Kasumi-1 (cell line): ENCODE measurements at regions not wholly inside any gene's neighbourhood (a gene's known extent, or its start where the extent isn't known, plus 50 kb on each side); places are given as distances from the start of the nearest gene placed in this dataset.

Experiments used
- DNase-seq, 2 experiments: peaks; one replicate each; lab custom pipeline; 2025; lab: John Stamatoyannopoulos, UW

DNA sequence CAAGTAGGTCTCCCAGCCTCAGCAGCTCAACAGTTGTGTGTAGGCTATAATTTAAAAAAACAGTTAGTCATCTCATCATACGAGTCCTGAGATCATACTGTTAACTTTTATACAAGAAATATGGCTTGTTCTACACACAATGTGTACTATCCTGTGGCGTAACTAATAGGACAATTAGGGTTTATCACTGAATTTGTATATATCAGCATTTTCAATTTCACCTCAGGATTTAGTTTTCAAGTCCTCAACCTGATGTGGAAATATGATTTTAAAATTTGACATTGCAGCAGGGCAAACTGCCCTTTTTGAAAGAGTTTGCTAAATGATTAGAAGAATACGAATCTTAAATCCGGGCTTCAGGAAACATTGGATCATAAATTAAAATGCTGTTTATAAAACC is 237.2 kb upstream of the CTBP2 start:
- no peak for DNase-seq

DNA sequence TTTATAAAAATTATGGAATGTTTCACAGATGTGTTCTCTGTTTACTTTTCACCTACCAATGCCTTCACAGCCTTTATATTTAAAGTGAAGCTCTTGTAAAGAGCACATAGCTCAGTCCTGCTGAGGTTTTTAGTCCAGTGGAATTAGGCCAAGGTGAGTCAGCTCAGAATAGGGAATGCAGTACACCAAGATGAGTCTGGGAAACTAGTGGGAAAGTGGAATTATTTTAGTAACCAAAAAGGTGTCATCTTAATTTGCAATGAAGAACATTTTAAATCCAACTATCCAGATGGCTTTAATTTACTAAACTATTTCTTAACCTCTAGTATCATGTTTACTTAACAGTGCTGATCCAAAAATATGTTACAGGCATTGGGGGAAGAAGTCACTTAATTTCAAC is 236.3 kb upstream of the CTBP2 start:
- DNase-seq: no peak

DNA sequence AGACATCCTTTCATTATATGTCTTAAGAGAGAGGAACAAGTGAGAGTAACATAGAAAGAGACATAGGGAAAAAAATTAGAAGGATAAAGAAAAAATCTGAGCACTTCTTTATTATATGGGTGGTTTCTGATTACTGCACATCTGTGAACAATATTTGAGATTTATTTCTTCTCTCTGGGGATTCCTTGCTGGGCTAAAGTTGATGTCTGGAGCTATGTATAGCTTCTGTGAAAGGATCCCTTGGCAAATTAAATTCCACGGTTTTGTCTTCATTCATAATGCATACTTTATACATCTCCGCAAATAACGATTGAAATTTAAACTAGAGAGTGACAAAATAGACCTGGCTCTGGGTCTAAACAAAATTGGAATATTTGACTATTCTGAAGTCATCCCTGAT is 232.2 kb upstream of the CTBP2 start:
- no peak for DNase-seq

DNA sequence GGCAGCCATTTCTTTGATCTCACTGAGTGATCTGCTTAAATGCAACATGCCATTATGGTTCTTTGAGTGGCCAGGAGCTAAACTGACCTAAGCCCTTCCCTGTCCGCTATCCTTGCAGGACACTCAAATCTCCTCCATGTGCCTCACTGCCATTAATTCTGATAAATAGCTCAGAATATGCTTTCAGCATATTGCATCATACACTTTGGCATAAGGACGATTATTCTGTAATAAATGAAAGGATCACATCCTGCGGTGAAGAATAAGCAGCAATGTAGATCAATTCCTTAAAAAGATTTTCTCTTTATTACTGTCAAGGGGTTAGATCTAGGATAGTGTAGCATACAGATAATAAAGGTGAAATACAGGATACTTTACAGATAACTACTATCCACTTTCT is 231.8 kb upstream of the CTBP2 start:
- DNase-seq: no peak

DNA sequence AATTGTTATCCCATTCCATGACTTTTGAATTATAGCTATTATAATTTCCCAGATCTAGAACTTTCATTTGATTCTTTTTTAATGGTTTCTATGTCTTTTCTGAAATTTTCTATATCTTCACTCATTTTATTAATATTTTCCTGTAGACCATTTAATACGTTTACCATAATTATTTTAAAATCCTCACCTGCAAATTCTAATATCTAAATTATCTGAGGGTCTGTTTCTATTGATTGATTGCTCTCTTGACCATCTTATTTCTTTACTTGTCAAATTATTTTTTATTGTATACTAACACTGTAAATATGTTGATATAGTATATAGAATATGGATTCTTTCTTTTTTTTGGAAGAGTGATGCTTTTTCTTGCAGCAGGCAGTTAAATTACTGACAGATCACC is 229.3 kb upstream of the CTBP2 start:
- DNase-seq: no peak

DNA sequence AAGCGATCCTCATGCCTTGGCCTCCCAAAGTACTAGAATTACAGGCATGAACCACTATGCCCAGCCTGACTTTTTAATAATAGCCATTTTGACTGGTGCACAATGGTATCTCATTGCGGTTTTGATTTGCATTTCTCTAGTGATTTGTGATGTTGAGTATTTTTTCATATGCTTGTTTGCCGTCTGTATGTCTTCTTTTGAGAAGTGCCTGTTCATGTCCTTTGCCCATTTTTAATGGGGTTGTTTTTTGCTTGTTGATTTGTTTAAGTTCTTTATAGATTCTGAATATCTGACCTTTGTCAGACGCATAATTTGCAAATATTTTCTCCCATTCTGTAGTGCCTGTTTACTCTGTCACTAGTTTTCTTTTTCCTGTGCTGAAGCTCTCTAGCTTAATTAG is 219.2 kb upstream of the CTBP2 start:
- DNase-seq: no peak

DNA sequence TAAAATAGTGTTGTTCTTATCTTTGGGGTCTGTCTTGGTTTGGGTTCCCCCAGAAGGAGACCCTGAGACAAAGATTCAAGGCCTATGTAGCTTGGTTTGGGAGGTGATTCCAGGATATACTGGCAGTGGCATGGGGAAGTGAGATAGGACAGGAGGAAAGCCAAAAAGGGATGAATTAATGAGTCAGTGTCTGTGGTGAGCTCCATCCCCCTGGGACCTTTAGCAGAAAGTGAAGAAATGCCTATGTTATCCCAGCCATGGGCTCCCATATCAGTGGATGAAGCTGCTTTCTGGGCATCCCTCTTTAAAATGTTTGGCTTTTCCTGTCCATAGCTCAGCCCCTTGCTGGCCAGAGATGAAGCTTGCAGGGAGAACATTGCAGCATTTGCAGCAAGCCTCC is 217.0 kb upstream of the CTBP2 start:
- no peak for DNase-seq

DNA sequence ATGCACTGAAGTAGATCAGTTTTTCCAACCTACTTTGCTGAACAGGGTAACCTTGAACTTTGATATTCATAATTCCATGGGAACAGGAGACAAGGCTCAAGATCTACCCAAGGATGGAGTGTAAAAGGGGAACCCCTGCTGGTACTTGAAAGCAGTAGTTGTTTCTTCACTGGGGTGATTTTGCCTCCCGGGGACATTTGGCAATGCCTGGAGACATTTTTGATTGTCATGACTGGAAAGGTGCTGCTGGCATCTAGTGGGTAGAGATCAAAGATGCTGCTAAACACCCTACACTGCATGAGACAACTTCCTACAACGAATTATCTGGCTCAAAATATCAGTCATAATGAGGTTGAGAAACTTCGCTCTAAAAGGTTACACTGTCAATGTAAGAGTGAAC is 214.8 kb upstream of the CTBP2 start:
- DNase-seq: no peak

DNA sequence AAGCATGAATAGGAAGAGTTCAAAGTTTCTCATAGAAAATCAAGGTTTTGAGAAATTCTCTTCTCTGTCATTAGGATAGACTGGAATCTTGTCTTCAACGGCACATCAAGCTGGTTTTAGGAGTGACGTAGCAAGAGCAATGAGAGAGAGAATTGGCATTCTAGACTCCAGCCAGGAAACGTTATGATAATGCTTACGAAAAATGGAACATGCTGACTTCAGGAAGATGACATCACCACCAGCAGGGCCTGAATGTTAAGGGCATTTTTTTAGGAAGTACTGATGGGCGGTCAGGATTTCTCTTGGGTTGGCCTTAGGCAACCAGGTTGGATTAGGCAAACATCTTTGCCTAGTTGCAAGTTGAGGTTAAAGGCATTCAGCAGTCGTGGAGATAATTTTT is 213.2 kb upstream of the CTBP2 start:
- no peak for DNase-seq

DNA sequence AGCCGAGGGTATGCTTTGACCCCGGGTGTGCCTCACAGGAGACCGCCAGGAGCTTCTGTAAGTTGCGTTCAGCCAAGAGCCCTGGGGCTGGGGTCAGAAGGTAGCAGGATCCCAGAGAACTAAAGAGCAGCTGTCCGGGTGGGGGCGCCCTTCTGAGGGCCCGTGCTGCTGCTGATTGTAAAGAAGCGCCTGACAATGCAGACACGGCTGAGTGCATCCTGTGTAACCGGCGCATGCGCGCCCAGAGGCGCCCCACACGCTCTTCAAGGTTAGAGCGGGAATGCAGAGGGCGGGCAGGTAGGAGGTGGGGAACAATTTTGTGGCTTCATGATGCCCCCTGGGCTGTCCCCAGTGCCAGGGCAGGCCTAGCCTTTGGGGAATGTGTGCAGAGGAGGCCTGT is 210.2 kb upstream of the CTBP2 start:
- DNase-seq: no peak

DNA sequence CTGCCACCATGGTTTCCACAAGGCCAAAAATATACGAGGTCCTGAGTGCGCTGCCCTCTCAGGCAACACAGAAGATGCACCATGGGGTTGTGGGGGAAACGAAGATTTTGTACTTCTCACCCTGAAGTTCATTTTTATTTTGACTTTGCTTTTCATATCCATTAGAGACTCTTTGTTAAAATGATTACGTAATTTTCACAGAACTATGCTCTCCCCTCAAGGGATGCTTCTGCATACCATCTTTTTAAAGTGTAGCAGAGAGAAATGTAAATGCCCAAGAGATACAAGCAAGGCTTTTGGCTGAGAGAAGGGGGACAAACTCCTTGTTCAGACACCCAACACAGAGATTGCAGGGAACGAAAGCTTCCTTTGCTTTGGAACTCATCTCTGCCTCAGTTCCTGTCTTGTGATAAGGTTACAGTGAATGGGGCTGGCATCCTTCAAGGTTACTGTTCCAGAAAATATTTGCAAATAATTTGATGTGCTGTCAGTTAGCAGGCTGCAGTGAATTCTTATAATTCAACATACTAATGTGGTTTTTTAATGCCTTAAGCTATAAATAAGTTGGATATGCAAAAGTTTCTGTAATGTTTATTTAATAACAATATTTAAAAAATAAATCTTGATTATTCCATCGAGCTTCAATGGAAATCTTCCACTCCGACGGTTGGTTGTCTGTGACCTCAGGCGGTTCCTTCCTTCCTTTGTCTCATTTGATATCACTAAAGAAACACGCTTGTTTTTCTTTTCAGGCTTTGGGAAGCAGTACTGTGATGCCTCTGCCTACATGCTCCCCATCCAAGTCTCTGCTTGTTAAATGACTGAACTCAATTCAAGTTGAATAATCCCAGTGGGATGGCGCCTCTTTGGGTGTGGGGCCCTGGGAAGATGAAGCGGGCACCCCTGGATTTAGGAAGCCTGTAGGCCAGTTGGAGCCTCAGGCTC is 209.3 kb upstream of the CTBP2 start:
- no peak for DNase-seq

DNA sequence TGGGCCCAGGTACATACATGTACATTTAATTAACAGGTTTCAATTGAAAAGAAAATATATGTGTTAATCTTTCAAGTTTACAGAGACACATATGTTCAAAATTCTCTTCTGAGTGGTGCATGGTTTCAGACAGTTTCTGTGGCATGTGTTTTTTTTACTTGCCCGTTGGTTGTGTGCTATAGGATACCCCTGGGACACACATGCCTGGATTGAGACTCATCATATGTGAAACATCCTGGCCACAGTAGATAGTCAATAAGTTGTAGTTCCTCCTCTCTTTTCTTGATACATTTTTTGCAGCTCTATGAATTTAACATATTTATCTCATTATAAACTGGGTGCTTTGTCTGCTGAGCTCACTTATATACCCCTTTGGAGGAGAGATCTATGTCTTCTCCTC is 207.8 kb upstream of the CTBP2 start:
- no peak for DNase-seq

DNA sequence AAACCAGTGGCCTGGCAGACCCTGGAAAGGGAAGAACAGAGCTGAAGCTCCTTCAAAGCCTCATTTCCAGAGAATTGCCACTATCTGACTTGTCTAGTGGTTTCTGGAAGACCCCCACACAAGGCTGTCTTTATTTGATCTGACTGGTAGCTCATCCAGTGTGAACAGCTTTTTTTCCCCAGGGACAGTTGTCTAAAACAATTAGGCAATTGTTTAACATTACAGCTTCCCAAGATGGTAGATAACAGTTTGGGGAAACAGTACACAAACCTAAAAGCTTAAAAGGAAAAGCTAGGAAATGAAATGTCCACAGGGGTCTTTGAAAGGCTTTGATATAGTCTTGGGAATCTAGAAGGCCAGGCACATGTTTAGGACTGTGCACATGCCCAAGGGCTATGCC is 203.4 kb upstream of the CTBP2 start:
- DNase-seq: no peak

DNA sequence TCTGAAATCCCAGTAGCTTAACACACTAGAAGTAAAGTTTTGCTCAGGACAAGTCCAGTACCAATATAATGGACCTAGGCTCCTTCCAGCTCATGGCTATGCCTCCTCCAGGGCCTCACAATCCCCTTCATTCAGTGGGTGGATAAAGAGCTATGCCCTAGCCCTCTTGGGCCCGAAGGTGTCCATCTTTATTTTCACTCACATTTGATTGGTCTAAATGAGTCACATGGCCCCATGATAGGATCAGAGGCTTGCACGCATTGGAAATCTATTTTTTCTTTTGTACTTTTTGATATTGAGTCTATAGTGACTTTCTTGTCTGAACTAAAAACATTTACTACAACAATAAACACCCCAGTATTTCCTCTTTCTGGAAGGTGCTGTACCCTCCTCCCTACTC is 202.6 kb upstream of the CTBP2 start:
- DNase-seq: no peak

DNA sequence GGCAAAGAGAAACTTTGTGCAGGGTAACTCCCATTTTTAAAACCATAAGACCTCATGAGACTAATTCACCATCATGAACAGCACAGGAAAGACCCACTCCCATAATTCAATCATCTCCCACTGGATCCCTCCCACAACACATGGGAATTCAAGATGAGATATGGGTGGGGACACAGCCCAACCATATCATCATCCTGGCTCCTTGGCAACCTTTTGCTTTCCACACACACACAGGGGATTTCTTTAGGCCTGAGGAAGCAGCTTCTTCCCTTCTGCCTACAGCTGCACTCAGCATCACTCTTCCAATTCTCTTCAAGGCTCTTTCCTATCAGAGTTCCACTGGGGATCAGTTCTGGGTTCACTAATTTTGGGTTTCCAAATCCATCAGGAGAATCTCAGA is 199.0 kb upstream of the CTBP2 start:
- no peak for DNase-seq

DNA sequence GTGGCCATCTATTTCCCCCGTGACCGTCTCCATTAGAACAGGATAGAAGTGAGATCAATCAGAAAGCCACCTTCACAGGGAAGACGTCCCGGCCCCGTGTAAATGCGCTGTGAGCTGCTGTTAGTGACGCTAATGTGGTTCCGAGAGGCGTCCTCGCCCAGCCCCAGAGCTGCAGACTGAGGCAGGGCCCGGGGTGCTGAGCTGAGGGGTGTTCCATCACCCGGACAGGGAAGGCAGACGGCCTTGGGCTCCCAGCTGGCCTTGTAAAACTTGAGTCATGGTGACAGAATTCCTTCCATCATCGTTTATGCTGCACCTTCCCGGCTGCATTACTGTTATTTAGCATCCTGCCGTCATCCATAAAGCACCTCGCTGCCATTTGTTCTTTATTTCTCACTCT is 195.3 kb upstream of the CTBP2 start:
- DNase-seq: no peak

DNA sequence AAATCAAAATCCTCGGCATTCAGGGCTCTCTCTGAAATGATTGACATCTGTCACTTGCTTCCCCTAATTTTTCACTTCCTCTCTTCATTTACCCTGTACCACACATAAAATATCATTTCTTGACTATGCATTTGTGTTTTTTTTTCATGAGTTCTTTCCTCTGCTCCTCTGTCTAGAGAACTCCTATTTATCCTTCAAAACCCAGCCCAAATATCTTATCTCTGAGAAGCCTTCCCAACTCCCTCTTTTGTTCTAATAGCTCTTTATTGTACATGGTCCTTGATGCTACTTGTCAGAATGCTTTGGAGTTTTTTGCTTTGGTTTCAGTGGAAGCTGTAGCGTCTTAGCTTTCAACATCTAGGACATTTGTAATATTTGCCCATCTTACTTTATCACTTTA is 190.2 kb upstream of the CTBP2 start:
- no peak for DNase-seq

DNA sequence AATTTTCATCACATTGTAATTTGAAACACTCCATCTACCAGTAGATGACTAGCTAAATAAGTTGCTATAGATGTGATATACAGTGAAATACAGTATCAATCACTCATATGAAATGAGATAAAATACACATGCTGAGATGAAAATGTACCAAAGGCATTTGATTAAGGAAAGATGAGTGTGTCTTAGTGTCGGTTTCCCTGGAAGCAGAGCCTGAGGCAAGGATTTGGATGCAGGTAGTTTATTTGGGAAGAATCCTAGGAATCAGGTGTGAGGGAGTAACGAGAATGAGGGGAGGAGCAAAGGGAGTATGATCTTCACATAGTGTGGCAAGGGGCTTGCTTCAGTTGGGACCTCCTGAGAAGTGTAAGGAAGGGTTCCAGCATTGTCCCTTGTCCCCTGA is 188.2 kb upstream of the CTBP2 start:
- DNase-seq: no peak

DNA sequence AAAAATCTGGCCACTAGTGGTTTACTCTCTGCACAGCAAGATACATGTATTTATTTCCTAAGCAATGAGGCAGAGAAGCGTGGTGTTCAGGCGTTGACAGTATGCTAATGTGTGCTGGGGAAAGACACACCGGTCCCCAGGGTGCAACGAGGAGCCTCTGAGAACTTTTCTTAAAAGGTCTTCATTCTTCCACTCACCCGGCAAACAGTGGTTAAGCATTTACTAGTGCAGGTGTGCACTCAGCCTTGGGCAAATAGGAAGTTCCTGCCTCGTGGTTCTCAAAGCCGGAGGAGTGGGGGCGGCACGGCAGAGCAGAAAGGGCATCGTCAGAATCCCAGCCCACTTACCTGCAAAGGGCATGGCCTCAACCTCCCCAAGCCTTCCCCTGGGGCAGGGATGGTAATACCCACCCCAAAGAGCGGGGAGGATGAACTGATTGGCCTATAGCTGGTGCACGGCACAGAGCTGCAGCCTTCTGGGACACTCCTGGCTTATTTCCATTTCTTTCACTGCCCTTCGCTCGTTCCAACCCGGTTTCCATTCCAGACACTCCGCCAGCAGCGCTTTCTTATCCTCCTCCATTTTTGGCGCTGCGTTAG is 184.3 kb upstream of the CTBP2 start:
- DNase-seq: no peak

DNA sequence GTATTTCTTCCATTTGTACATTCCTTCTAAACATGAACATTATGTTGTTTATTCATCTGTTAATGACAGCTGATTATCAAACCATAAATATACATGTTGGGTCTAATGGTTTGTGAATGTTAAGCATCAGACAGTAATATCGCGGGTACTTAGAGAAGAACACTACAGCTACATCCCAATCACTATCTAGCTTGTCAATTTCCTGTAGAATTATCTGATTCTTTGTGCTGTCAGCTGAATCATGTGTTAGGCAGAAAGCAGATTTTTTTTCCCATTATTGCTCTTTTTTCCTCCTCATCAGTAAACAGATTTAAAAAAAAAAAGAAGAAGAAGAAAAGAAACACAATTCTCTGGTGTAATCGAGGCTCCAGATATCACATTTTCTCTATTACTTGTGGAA is 183.6 kb upstream of the CTBP2 start:
- DNase-seq: no peak

DNA sequence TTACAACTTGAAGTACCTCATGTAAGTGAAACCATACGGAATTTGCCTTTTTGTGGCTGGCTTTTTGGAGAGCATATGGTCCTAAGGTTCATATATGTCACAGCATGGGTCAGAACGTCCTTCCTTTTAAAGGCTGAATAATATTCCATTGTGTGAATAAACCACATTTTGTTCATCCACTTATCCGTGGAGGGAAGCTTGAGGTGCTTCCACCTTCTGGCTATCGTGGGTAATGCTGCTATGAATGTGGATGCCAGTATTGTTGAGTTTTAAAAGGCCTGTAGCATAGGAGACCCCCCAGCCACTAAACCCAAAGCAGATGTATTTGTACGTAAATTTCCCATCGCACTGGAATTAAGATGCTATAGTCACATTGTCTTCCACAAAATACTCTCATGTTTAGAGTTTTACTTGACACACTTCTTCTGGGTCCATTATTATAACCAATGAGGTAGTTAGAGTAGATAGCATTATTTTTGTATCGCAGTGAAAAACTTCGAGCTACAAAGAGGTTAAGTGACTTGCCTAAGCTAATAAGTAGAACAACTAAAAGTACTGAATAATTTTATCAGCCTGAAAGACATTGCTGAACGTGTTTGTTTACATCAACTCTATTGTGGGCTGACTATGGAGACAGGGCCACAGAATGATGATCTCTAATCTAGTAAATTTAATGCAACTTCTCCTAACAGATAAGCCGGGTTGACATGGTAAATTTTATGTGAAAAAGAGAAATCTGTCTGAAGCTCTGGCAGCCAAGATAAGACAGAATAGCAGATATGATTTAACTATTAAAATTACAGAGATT is 183.0 kb upstream of the CTBP2 start:
- DNase-seq: peak; percentile 32 to 51

DNA sequence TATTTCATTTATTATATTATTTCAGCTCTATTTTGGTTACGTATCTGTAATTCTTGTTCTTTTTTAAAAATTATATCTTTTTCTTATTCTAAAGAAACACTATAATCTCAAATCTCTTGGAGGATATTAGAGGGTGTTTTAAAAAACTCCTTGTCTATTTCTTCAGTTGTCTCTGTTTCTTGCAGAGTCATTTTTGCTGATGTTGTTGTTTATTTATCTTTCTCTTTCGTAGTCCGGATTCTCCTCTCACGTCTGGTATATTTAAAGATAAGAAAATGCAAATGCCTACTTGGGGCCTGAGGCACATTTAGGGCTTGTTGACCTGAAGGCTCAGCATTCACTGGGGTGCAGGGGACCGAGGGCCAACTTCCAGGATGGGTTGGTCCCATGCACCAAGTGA is 181.2 kb upstream of the CTBP2 start:
- no peak for DNase-seq

DNA sequence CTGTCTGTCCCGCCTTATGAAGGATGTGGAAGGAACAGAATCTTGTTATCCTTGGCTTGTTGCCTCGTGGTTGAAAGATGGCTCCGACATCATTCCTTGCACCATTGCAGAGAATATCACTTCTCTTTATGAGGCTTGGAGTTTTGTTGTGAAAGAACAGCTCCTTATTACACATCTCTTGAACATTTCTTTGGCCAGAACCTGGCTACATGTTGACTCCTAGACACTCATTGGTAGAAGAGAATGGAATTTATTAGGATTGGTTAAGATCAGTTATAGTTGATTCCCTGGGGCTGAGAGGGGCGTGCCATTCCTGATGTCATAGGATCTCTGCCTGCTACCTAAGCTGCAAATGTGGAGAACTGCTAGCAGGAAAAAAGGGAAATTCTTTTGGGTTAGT is 180.5 kb upstream of the CTBP2 start:
- no peak for DNase-seq
